HTR-8/SVneo (cell line): ENCODE measurements at regions not wholly inside any gene's neighbourhood (a gene's known extent, or its start where the extent isn't known, plus 50 kb on each side); places are given as distances from the start of the nearest gene placed in this dataset.
"Not testable (repeated sequence)": the region's sequence is repeated elsewhere in the genome, so short reads cannot be mapped to it uniquely, and the experiment has no call there.

Experiments
- DNase-seq: peaks from one replicate; pipeline ENCODE4 v3.0.0; 2011; ENCODE audit warnings: low spot score, mixed read lengths; ENCODE audit not compliant: insufficient read length
- FAIRE-seq: peaks from 2 replicates; lab custom pipeline; 2011; peaks lifted over from hg19 to GRCh38; lab: Jason Lieb, UNC

DNA sequence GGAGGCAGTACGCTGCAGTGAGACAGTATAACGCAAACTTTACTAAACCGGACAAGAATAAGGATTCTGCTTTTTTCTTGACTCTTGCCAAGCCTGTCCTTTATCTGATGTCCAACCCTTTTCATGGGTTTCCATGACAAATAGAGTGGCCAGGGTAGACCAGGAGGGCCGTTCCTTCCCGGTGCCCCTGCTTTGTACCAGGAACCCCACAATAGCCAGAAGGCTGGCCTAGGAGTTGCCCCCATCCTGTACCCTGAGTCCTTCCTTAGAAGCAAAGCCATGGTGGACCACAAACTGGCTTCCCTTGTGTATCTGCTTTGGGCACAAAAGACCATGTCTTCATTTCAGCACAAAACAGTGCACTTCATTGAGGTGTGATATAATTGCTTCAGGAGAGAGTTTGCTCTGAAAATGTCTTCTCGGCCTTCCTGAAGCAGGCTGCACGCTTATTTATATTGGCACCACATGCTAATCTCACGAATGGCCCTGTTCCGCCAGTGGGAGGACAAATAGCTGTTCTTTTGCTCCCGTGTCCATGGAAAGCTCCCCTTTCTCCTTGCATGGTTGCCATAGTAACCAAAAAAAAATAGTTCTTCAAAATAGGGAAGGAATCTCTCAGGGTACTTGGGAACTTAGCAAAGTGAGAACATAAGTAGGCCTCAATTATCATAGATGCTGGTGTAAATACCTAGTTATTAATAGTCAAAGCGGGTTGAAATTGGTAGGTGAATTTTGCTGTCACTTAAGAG, 222.1 kb downstream of the ZIC5 start:
- no peak for DNase-seq

DNA sequence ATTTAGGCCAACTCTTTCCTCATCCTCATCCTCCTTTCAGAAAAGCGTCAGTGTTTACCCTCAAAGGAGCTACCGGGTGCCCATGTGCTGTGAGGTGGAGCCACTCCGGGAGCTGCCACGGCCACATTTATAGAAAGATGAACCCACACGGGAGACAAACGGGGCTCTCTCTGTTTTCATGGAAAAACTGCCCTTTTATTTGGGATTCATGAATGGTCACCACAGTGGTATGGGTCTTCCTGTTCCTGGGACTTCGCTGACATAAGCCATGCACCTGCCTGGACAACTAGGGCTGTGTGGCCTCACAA, 224.2 kb downstream of the ZIC5 start:
- no peak for DNase-seq
- FAIRE-seq, result no peak

More for the DNA sequence above, 222.1 kb downstream of the ZIC5 start:
- no peak for FAIRE-seq

DNA sequence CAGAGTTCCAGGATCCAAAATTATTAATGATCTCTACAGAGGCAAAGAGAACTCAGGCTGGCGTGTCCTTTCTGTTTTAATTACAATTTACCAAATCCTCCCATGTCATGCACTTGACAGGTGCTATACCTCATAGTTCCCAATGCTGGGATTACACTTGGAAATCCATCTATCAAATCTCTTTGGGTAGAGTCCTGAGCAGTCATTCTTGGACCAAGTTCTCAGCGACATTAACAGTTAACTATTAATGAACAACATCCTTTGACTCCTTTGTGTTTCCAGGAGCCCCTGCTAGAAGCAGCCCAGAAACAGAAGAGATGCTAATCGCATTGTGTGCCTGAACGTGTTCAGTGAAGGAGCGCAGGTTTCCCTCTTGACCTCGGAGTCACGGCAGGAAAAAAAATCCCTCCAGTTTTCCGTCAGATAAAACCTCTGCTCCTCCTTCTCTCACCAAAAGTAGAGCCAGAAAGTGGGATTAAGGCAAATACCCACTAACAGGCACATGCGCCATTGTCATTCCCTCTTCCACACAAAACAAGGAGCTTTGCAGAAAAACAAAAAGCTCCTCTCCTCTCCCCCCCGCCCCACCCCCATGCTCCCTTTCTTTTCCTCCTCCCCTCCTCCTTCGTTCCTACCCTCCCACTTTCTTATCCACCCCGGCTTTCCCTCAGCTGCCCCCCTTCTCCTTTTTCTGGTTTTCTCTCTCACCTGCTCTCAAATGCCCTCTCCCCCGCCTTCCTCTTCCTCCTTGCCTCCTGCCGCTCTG, 224.7 kb downstream of the ZIC5 start:
- FAIRE-seq, result no peak

DNA sequence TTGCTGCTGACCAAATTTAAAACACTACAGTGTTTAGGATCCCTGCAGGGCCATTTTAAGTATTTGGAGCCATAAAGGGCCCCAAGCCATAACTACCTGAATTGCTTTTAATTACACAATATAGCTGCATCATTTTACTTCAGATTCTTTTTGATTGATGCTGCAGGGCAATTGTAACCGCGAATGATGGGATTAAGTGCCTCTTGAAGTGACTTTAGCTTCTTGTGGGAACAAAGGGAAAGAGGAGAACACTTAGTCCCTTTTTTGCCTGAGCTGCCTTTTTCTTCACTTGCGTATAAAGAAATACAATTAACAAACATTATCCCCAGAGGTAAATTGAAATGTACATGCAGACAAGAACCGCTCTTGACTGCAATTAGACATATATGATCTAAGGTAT, 228.5 kb downstream of the ZIC5 start:
- DNase-seq (no peak), FAIRE-seq (no peak)

More for the DNA sequence above, 224.7 kb downstream of the ZIC5 start:
- no peak for DNase-seq

DNA sequence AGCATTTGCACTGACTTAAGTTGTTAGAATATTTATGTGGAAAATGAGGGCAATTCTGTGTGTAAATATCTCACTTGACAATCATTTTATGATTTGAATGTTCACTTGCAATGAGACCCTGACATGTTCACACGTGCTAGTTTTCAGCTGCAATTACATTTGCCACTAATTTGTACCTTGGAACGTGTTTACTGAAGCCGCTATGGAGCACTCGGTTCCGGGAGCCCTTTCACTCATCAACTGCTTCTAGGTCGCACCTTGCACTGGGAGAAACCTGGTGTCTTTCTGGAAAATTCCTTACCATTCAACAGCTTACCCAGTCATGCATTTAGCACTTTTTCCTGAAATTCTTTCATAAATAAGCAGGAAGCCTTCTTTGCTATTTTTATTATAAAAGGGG, 229.6 kb downstream of the ZIC5 start:
- DNase-seq (no peak), FAIRE-seq (no peak)

DNA sequence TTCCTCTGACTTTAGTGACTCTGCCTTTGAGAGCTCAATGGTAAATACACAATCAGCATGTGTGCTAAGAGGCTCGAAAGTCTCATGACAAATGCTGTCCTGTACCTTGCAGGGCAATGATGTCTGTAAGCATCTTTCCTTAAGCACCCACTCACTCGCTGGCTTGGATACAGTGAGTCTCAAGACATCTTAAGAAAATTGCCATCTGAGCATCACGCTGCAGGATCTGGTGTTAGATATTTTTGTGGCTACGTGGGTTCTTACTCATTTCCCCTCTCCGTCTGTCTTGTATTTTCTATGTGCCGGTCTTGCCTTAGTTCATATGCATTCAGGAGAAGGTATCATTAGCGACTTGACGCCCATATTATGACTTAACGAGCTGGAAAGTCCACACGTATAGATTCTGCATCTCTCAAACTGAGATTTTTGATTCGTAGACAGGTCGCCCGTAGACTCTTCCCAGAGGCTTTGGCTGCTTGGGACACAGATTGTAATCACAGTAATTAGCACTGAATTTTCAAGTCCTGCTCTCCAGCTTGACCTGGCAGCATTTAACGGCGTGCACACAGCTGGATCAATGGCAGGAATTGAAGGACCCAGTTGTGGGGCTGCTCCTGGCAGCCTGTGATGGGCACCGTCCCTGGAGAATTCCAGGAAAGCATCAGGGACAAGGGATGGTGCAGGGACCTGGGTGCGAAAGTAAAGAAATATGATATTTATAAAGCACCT, 231.2 kb downstream of the ZIC5 start:
- no peak for DNase-seq
- no peak for FAIRE-seq

DNA sequence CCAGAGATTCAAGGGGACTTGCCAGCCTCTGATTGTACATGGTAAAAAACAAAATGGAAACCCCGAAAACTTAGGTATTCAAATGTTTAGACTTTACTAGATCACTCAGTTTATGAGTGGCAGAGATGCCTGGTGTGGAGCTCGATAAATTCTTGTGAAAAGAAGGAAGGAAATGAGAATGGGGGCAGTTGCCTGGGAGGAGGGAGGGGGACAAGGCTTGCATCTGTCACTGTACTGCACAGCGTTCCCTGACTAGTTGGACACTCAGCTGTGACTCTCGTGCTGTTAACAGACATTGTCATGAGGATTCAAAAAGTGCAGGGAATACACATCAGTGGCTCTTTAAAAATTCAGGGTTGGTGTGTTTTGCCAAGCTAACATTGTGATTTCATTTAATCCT, 232.9 kb downstream of the ZIC5 start:
- DNase-seq (no peak), FAIRE-seq (no peak)

DNA sequence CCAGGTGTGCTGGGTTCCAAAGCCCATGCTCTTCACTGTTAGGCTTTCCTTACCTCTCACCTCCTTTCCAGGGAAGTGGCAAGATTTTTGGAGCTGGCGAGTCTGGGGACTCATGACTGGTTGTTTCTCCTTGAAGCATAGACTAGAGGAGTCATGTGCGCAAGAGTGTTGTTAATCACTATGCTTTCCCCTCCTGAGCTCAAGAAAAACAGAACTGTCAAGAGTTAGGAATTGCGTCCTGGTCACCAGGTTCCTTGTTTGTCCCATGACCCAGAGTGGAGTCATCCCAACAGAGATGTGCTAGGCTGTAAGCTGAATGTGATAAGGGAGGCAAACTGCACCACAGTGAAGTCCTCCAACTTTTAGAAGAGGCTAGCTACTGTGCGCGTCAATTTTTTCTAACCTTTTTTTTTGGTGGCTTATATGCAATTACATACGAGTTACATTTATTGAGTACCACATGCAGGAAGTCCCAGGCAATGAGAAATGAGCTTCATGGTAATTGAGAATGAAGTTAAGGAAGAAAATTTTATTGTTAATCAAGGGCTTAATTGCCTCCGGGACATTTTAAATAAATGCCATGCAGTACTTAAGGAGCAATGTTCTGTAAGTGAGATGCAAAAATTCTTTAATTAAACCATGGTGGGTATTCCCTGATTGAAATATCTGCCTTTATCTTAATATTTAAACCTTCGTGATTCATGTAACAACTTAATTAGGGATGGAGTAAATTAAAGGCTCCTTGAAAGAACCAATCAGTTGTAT, 233.9 kb downstream of the ZIC5 start:
- no peak for DNase-seq
- no peak for FAIRE-seq

DNA sequence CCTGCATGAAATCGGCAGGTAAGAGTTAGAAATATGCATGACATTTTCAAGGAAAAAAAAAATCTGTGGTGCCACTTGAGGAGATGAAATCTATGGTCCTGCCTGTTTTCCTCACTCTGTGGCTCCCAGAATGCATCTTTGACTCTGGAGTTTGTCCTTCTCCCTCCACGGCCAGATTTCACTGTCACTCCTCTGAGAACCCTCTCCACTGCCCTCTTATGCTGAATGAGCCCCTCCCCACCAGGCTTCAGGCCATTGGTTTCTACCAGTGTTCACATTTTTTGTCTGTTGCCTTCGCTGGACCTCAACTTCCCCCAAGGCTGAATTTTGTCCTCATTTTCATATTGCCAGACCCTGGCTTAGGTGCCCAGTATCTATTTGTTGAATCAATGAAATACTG, 235.0 kb downstream of the ZIC5 start:
- DNase-seq (no peak), FAIRE-seq (no peak)

DNA sequence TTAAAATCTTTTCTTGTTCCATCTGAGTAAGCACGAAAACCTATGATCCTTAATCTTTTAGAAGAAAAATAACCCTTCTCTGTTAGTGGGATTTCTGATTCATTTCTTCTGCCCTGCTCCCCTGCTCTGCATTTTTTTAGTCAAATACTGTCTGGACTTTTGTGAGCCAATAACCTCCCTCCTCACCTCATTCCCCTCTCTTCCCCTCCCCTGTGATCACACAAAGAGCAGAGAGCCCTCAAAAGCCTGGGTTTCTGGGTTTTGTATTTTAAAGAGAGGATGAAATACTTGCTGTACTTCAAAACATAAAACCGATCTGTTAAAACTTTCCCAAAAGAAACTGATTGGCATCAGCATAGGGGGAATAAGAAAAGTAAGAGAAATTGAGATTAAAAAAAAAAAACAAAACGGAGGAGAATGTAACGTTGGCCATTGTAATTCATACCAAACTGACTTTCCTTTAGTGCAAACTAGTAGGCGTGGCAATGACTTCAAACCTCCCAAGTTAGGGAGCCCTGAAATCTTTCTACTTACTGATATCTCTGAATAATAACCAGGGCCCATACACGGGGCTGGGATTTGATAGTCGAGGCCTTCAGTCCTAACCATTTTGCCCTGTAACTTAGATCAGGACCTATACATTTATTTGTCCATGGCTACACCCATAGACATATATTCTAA, 232.9 kb downstream of the TM9SF2 start:
- DNase-seq, result no peak
- FAIRE-seq, result no peak

DNA sequence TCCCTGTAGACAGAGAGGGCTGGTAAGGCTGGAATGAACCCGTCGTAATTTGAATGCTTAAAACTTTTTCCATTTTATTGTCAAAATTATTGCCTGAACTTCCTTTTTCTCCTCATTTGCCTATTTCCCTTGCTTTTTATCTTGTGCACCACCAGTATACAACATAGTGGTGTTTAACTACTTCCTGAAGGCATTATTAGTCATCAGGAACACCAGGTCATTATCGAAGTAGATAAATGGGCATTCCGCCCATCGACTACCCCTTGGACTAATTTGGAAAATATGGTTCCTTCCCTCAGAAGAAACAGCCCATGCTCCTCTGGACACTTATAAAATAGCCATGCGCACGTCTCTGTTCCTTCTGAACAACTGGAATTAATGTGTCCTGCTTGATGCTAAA, 232.1 kb downstream of the TM9SF2 start:
- FAIRE-seq (no peak), DNase-seq (no peak)

DNA sequence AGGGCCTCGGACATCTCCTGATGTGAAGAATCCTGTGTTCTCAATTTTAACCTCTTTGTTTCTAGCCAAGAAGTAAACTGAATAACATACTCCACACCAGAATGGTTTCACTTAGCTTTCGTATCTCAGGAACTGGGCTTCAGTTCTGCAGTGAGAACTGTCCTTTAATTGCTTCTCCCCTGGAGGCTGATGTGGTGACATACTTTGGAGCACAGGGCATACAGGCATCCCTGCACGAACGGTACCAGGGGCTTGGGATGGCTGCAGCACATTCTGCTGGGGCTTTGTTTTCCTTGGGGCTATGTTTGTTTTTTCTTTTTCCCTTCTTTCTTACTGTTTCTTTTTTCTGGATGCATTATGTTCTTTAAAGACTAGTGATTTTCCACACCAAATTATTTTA, 230.5 kb downstream of the TM9SF2 start:
- FAIRE-seq (no peak), DNase-seq (no peak)

DNA sequence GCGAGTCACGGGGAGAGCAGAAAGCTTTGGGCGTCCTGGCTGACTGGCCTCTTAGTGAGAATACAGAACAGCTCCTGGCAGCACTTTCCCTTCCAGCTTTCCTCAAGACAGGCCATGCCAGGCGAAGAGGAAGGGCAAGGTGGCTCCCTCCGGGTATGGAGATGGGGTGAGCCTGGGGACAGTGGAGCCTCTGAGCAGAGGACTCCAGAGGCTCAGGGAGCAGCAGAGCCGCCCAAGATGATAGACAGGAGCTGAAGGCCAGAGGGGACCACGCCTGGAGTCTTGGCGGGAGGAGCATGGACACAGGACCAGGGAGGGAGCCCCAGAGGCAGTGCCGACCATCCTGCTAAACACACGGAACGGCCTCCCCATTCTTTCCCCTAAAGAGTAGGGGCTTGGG, 229.1 kb downstream of the TM9SF2 start:
- DNase-seq (no peak), FAIRE-seq (no peak)

DNA sequence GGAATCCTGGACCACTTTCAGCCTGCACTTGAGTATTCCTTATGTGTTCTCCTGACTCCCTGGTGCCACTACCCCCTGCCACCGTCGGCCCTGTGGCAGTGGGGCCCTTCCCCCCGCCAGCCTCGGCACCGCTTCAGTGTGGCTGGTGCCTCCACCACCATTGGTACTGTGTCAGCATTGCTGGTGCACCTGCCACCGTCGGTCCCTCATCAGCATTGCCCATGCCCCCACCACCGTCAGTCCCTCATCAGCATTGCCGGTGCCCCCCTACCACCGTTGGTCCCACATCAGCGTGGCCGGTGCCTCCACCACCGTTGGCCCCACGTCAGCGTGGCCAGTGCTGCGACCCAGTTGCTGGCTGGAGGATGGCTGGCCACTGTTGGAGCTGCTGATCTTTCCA, 228.5 kb downstream of the TM9SF2 start:
- no peak for DNase-seq
- no peak for FAIRE-seq

DNA sequence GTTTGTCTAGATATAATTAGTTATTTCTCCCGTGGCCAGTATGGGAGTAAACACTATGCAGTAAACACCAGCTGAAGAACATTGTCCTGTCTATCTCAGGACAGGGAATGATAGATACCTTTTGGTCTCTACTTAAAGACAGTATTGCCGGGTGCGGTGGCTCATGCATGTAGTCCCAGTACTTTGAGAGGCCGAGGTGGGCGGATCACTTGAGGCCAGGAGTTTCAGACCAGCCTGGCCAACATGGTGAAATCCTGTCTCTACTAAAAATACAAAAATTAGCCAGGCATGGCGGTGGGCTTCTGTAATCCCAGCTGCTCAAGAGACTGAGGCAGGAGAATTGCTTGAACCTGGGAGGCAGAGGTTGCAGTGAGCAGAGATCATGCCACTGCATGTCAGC, 226.4 kb downstream of the TM9SF2 start:
- FAIRE-seq, DNase-seq: not testable (repeated sequence)

DNA sequence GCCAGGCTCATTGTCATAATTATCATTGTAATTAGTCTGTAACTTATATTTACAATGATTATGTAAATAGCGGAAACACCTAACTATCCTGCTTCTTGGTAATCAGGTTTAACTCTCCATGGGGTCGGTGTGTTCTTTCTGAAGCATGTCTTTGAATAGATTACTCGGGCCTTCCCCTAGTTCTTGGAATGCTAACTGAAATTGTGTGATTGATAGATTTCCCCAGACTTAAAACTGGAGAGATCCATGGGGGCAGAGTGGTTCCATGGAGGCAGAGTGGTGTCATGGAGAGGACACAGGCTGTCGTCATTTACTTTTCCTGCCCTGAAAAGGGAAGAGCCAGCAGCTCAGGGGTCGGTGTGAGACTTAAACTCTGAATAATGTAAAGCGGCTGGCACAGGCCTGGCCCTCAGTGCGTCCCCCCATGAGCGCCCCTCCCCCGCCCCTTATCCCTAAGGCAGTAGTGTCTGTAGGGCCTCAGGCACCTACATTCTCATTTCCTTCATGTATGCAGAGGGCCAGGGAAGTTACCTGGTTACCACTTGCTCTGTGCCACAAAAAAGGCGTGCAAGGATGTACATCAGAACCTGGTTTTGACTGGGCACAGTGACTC, 225.1 kb downstream of the TM9SF2 start:
- FAIRE-seq, result no peak
- DNase-seq, result no peak

DNA sequence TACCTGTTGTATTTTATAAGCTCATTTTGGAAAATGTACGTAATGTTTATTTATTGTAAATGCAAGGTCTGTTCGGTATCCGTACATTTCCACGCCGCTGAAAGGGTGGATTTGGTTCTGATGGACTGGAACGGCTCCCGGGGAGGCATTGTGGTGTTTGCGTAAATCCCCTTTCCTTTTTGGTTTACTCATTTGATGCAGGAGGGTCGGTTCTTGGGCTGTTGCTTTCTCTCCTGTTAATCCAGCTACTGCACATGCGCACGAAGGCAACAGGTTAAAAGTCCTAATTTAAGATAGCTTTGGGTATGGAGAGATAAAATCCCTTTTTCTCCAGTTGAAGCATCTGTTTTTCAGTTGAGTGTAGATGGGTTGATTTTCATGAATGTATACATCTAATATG, 224.4 kb downstream of the TM9SF2 start:
- FAIRE-seq (no peak), DNase-seq (no peak)

DNA sequence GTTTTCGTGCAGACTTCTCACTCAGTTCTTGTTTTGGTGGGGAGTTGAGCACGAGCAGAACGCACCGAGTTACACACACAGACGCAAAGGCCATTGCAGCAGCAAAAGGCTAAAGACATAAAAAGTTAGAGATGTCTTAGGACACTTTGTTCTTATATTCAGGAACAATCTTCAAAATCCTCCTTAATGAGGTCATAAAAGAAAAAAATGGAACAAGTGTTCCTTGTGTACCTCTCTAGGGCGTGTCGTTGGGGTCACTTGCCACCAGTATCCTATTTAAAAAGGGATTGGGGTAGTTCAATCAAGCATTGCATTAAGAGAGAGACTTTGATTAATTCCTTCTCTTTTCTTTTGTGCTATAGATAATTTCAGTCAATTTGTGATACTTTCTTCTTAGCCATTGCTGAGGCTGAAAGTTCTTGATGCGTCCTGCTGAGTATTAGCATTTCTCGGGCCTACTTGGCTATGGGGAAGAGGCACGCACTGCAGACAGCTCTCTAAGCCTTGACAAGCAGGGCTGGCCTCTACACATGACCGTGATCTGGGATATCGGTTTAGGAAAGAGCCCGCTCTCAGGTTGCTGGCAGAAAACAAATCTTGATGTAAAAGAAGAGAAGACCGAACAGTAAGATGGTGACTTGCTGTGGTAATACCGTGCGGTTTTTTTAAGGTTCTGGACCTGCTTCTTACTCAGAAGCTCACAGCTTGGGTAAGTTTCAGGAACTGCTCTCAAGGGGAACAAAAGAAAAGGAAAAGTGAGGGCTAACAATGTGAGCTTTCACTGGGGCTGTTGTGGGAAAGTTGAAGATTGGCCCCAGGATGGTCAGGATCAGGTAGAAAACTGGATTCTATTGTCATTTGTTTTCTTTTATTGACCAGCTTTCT, 223.6 kb downstream of the TM9SF2 start:
- FAIRE-seq, result no peak
- DNase-seq, result no peak

DNA sequence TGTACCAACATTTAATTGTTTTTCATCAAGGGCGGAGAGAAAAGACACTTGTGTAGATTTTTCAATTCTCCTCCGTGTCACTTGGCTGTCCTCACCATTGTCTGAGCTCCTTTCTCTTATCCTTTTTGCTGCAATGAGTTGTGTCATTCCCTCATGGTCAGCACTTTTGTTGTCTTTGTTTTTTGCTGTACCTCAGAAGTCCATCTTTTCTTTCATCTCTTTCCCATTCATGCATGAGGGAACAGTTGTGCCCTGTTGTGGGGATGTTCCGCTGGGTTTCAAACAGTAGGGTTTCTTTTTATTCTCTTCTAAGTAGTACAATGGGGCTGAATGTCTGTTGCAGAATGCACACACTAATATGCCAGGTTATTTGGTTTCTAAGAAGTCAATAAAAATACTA, 222.6 kb downstream of the TM9SF2 start:
- DNase-seq, result no peak
- no peak for FAIRE-seq
